OCI-LY7 (cell line): ENCODE measurements at regions not wholly inside any gene's neighbourhood (a gene's known extent, or its start where the extent isn't known, plus 50 kb on each side); places are given as distances from the start of the nearest gene placed in this dataset.

Experiments used
- CTCF ChIP-seq: fragments of 200-600 bp; sonication (generic); conservative IDR thresholded peaks from 2 replicates; pipeline ENCODE4 v1.5.1; 2014; ENCODE audit warnings: mild to moderate bottlenecking, antibody characterized with exemption, low read length, moderate library complexity, mixed read lengths
- EZH2phosphoT487 ChIP-seq: fragments of 200-600 bp; sonication (generic); IDR thresholded peaks from 2 replicates; pipeline ENCODE4 v1.6.1; 2018; ENCODE audit warnings: low read depth, borderline replicate concordance, mild to moderate bottlenecking, mixed run types, antibody characterized with exemption, low read length, moderate library complexity, mixed read lengths

GRCh38 chr6:140855520-140855919 is 1277.2 kb upstream of the GJE1 start:
- no peak for TF ChIP-seq CTCF
- TF ChIP-seq EZH2phosphoT487, result no peak
